Keratinocyte (primary cell): ENCODE measurements at regions not wholly inside any gene's neighbourhood (a gene's known extent, or its start where the extent isn't known, plus 50 kb on each side); places are given as distances from the start of the nearest gene placed in this dataset.

Source experiments
- CTCF ChIP-seq, 3 experiments: IDR thresholded peaks in 1 of 3; conservative IDR thresholded peaks in 1 of 3; optimal IDR thresholded peaks in 1 of 3; 2 replicates in 2 of 3; 3 replicates in 1 of 3; pipeline versions ENCODE3 to v1.5.1; 2011; ENCODE audit warnings: low read length in 3 of 3, mild to moderate bottlenecking in 3 of 3, moderate library complexity in 2 of 3, control low read depth in 1 of 3, inconsistent platforms in 1 of 3; ENCODE audit not compliant: insufficient read depth in 2 of 3; ENCODE audit errors: extremely low read depth in 1 of 3
- EZH2 ChIP-seq: IDR thresholded peaks from one replicate; pipeline ENCODE4 v1.6.1; 2012; ENCODE audit warnings: inconsistent platforms, mild to moderate bottlenecking, low read length, moderate library complexity

GRCh38 chr3:117281371-117281770 lies 571.8 kb downstream of the TUSC7 start:
- TF ChIP-seq CTCF (optimal IDR thresholded peaks at IDR 0.05 in 1 of 3, IDR thresholded peaks at IDR 0.05 in 1 of 3, conservative IDR thresholded peaks at IDR 0.05 in 1 of 3; ENCODE audit: extremely low read depth in 1 of 3, insufficient read depth in 2 of 3, low read length in 3 of 3), result no peak
- TF ChIP-seq EZH2, result no peak
